Neutrophil (primary cell): ENCODE measurements at regions not wholly inside any gene's neighbourhood (a gene's known extent, or its start where the extent isn't known, plus 50 kb on each side); places are given as distances from the start of the nearest gene placed in this dataset.

Source experiments
- H3K27ac ChIP-seq: fragments of 200-600 bp; sonication (generic); 2 replicates; pipeline ENCODE4 v1.5.1; 2016; ENCODE audit warnings: mild to moderate bottlenecking, moderate library complexity
- H3K27me3 ChIP-seq: fragments of 200-600 bp; sonication (generic); 2 replicates; pipeline ENCODE4 v1.6.0; 2016; ENCODE audit warnings: mild to moderate bottlenecking
- H3K36me3 ChIP-seq: fragments of 200-600 bp; sonication (generic); 2 replicates; pipeline ENCODE4 v1.5.1; 2017
- H3K4me1 ChIP-seq, 2 experiments: fragments of 200-600 bp in 1 of 2; sonication (generic) in 1 of 2; 1 replicate in 1 of 2; 2 replicates in 1 of 2; pipeline versions ENCODE4 v1.5.1 to v1.6.1; 2013 to 2016; ENCODE audit warnings: low read depth in 1 of 2, low read length in 1 of 2, mild to moderate bottlenecking in 1 of 2, moderate library complexity in 1 of 2; ENCODE audit not compliant: control insufficient read depth in 1 of 2, insufficient read depth in 1 of 2
- H3K4me3 ChIP-seq, 2 experiments: fragments of 200-600 bp in 1 of 2; sonication (generic) in 1 of 2; 1 replicate in 1 of 2; 2 replicates in 1 of 2; pipeline ENCODE4 v1.5.1; 2013 to 2016; ENCODE audit warnings: low read depth in 1 of 2, low read length in 1 of 2, mild to moderate bottlenecking in 1 of 2, moderate library complexity in 1 of 2
- H3K9me3 ChIP-seq: fragments of 200-600 bp; sonication (generic); 2 replicates; pipeline ENCODE4 v1.5.1; 2016
- CTCF ChIP-seq: fragments of 200-600 bp; sonication (generic); IDR thresholded peaks from 2 replicates; pipeline ENCODE4 v1.5.1; 2016; ENCODE audit warnings: antibody characterized with exemption

DNA sequence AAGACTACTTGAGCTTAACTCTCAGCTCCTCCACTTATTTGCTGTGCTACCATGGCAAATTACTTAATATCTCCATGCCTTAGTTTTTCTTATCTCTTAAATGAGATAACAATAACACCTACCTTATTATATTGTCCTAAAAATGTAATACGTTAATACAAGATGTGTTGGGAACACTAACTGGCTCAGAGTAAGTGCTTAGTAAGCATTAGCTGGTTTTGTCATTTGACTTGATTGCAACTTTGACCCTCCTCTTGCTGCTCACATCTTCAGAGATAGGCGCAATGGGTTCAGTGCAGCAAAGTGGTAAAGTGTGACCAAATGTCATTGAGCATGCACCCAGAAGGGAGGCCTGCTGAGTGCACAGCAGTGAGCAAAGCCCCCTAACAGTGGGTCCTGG lies 294.5 kb upstream of the CLNK start:
- H3K27me3 ChIP-seq = no peaks in the 10 kb centered on the region
- no peak overlapping the region for H3K27ac ChIP-seq
- no peak overlapping the region for H3K4me3 ChIP-seq
- no peaks in the 10 kb centered on the region for H3K36me3 ChIP-seq
- no peaks in the 10 kb centered on the region for H3K4me1 ChIP-seq
- no peak for TF ChIP-seq CTCF
- no peaks in the 10 kb centered on the region for H3K9me3 ChIP-seq

DNA sequence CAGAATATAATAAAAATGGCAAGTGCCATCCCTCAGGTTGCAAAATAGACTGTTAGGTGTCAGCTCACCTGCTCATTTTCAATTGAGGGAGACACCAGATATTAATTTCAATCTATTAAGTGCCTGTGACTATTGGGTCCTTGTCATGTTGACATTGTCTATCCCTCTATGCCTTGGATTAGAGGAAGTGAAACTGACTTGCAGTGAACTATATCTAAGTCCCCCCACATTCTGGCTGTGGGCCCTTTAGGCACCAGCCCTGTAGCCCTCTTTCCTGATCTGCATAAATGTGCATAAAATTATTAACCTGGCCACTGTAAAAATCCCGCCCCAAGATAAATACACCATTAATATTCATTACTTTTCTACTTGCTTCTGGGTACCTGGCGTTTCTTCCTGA lies 293.0 kb upstream of the CLNK start:
- Histone ChIP-seq H3K27ac (no peak overlapping the region), H3K27me3 (no peaks in the 10 kb centered on the region), H3K9me3 (no peaks in the 10 kb centered on the region), H3K4me3 (no peak overlapping the region), H3K4me1 (no peaks in the 10 kb centered on the region), H3K36me3 (no peaks in the 10 kb centered on the region)
- TF ChIP-seq CTCF = no peak

- H3K27me3 ChIP-seq = no peaks in the 10 kb centered on the region
- no peak overlapping the region for H3K4me3 ChIP-seq
- H3K27ac ChIP-seq = no peak overlapping the region
- H3K36me3 ChIP-seq = no peaks in the 10 kb centered on the region
- H3K4me1 ChIP-seq = no peaks in the 10 kb centered on the region
- H3K9me3 ChIP-seq = no peaks in the 10 kb centered on the region
- no peak for TF ChIP-seq CTCF
These were observed 289.8 kb upstream of the CLNK start for GRCh38 chr4:10974371-10974770.

DNA sequence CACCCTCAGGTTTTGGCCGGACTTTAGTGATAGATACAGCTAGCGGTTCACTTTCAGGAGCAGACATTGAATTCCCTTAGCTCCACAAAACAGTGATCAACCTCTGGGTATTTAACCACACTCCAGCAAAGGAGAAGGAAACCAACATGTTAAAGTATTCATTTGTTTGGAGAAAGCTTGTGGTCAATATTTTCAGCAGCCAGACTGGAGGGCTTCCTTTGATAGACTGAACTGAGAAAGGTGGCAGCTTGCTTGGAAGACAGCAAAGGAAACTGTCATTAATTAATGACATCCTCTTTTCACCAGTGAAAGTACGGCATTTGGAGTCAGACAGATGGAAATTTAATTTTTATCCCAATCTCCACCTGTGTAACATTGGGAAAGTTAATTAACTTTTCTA lies 289.1 kb upstream of the CLNK start:
- Histone ChIP-seq H3K27ac (no peak overlapping the region), H3K4me3 (no peak overlapping the region), H3K27me3 (no peaks in the 10 kb centered on the region), H3K9me3 (no peaks in the 10 kb centered on the region), H3K36me3 (no peaks in the 10 kb centered on the region), H3K4me1 (no peaks in the 10 kb centered on the region)
- no peak for TF ChIP-seq CTCF

- Histone ChIP-seq H3K27ac (no peak overlapping the region), H3K4me1 (no peaks in the 10 kb centered on the region), H3K4me3 (no peak overlapping the region), H3K27me3 (no peaks in the 10 kb centered on the region), H3K9me3 (no peaks in the 10 kb centered on the region), H3K36me3 (no peaks in the 10 kb centered on the region)
- TF ChIP-seq CTCF = no peak
These were observed 287.3 kb upstream of the CLNK start for GRCh38 chr4:10971800-10972401.

DNA sequence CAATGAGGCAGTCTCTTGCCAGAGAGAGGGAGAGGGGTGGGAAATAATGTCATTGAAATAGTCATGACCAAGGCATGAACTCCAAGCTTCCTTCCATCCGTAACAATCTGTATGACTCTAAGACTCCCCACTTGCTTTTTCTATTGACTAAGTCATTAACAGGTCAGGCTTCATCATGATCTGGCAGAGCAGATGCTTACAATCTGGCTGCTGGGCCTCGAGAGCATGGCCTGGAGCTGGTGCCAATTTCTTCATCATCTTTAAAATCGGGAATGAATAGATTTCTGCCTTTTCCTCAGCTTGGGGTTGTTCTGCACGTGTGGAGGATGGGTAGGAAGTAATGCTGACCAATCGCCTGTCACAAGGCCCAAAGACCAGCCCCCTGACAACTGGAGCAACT lies 280.6 kb upstream of the CLNK start:
- TF ChIP-seq CTCF = no peak
- no peaks in the 10 kb centered on the region for H3K27me3 ChIP-seq
- no peak overlapping the region for H3K27ac ChIP-seq
- no peaks in the 10 kb centered on the region for H3K9me3 ChIP-seq
- no peaks in the 10 kb centered on the region for H3K36me3 ChIP-seq
- H3K4me1 ChIP-seq = no peaks in the 10 kb centered on the region
- H3K4me3 ChIP-seq = no peak overlapping the region
